ENCODE measurements at regions not wholly inside any gene's neighbourhood (a gene's known extent, or its start where the extent isn't known, plus 50 kb on each side); places are given as distances from the start of the nearest gene placed in this dataset.

GRCh38 chr2:13539296-13539695 lies 822.6 kb downstream of the TRIB2 start:
- Histone ChIP-seq H3K9me3 (no peaks in the 10 kb centered on the region), H3K4me1 (no peaks in the 10 kb centered on the region), H3K27ac (no peak overlapping the region), H3K27me3 (no peaks in the 10 kb centered on the region), H3K36me3 (no peaks in the 10 kb centered on the region), H3K4me3 (no peak overlapping the region)
- WGBS: 58% methylated on average over 2 of the region's 2 CpGs
- no peak for DNase-seq (ENCODE audit: low spot score in 2 of 2)
- TF ChIP-seq CTCF (IDR thresholded peaks at IDR 0.05): no peak
- no peak for TF ChIP-seq POLR2AphosphoS5 (IDR thresholded peaks at IDR 0.05)
- TF ChIP-seq EP300 (IDR thresholded peaks at IDR 0.05): no peak
- TF ChIP-seq POLR2A (IDR thresholded peaks at IDR 0.05): no peak

- H3K9me3 ChIP-seq: no peaks in the 10 kb centered on the region
- no peak for DNase-seq (ENCODE audit: low spot score in 2 of 2)
- H3K4me3 ChIP-seq: no peak overlapping the region
- TF ChIP-seq POLR2AphosphoS5 (IDR thresholded peaks at IDR 0.05) (no peak), CTCF (IDR thresholded peaks at IDR 0.05) (no peak), EP300 (IDR thresholded peaks at IDR 0.05) (no peak), POLR2A (IDR thresholded peaks at IDR 0.05) (no peak)
- H3K4me1 ChIP-seq: no peaks in the 10 kb centered on the region
- H3K36me3 ChIP-seq: no peaks in the 10 kb centered on the region
- H3K27me3 ChIP-seq: no peaks in the 10 kb centered on the region
- WGBS: 66% methylated on average over 6 of the region's 6 CpGs
- no peak overlapping the region for H3K27ac ChIP-seq
These were observed 825.3 kb downstream of the TRIB2 start for GRCh38 chr2:13542061-13542460.

GRCh38 chr2:13542642-13543041 lies 825.9 kb downstream of the TRIB2 start:
- Histone ChIP-seq H3K4me3 (no peak overlapping the region), H3K9me3 (no peaks in the 10 kb centered on the region), H3K36me3 (no peaks in the 10 kb centered on the region), H3K27me3 (no peaks in the 10 kb centered on the region), H3K4me1 (no peaks in the 10 kb centered on the region), H3K27ac (no peak overlapping the region)
- TF ChIP-seq POLR2AphosphoS5 (IDR thresholded peaks at IDR 0.05) (no peak), POLR2A (IDR thresholded peaks at IDR 0.05) (no peak), EP300 (IDR thresholded peaks at IDR 0.05) (no peak), CTCF (IDR thresholded peaks at IDR 0.05) (no peak)
- WGBS: 69% methylated on average over 5 of the region's 5 CpGs
- DNase-seq (ENCODE audit: low spot score in 2 of 2): no peak

- H3K4me1 ChIP-seq: no peaks in the 10 kb centered on the region
- H3K36me3 ChIP-seq: no peaks in the 10 kb centered on the region
- H3K27ac ChIP-seq: no peak overlapping the region
- H3K27me3 ChIP-seq: no peaks in the 10 kb centered on the region
- no peak for TF ChIP-seq CTCF (IDR thresholded peaks at IDR 0.05)
- TF ChIP-seq POLR2A (IDR thresholded peaks at IDR 0.05): no peak
- no peak for TF ChIP-seq POLR2AphosphoS5 (IDR thresholded peaks at IDR 0.05)
- TF ChIP-seq EP300 (IDR thresholded peaks at IDR 0.05): no peak
- no peak for DNase-seq (ENCODE audit: low spot score in 2 of 2)
- H3K4me3 ChIP-seq: no peak overlapping the region
- 73% methylated on average over 1 of the region's 1 CpG for WGBS
- no peaks in the 10 kb centered on the region for H3K9me3 ChIP-seq
These were observed 826.8 kb downstream of the TRIB2 start for GRCh38 chr2:13543550-13543949.

- no peaks in the 10 kb centered on the region for H3K27me3 ChIP-seq
- DNase-seq (ENCODE audit: low spot score in 2 of 2): no peak
- H3K36me3 ChIP-seq: no peaks in the 10 kb centered on the region
- TF ChIP-seq CTCF (IDR thresholded peaks at IDR 0.05) (no peak), EP300 (IDR thresholded peaks at IDR 0.05) (no peak), POLR2A (IDR thresholded peaks at IDR 0.05) (no peak), POLR2AphosphoS5 (IDR thresholded peaks at IDR 0.05) (no peak)
- H3K4me3 ChIP-seq: no peak overlapping the region
- no peaks in the 10 kb centered on the region for H3K4me1 ChIP-seq
- no peaks in the 10 kb centered on the region for H3K9me3 ChIP-seq
- 68% methylated on average over 2 of the region's 2 CpGs for WGBS
- no peak overlapping the region for H3K27ac ChIP-seq
These were observed 828.6 kb downstream of the TRIB2 start for GRCh38 chr2:13545320-13545719.

Data from suprapubic skin (tissue), 4 donors.